HG02623 (cell line): ENCODE measurements at regions not wholly inside any gene's neighbourhood (a gene's known extent, or its start where the extent isn't known, plus 50 kb on each side); places are given as distances from the start of the nearest gene placed in this dataset.

Experiments
- ATAC-seq: cut with Tn5 transposase; IDR thresholded peaks from one replicate; pipeline ENCODE4 v1.9.1; 2021; ENCODE audit warnings: moderate library complexity; ENCODE audit not compliant: unreplicated experiment

- ATAC-seq = no peak
These were observed 50.4 kb upstream of the CIBAR2 start for GRCh38 chr16:85162478-85163277.

GRCh38 chr16:85163278-85164112 lies 51.2 kb upstream of the CIBAR2 start:
- no peak for ATAC-seq

- no peak for ATAC-seq
These were observed 52.2 kb upstream of the CIBAR2 start for GRCh38 chr16:85164431-85164830.

- no peak for ATAC-seq
These were observed 52.7 kb upstream of the CIBAR2 start for GRCh38 chr16:85164838-85165516.

GRCh38 chr16:85165781-85166180 lies 53.5 kb upstream of the CIBAR2 start:
- no peak for ATAC-seq

- ATAC-seq = no peak
These were observed 54.0 kb upstream of the CIBAR2 start for GRCh38 chr16:85166281-85166680.

GRCh38 chr16:85166699-85167588 lies 54.7 kb upstream of the CIBAR2 start:
- ATAC-seq = no peak

GRCh38 chr16:85167589-85168537 lies 55.6 kb upstream of the CIBAR2 start:
- ATAC-seq = no peak

- no peak for ATAC-seq
These were observed 56.5 kb upstream of the CIBAR2 start for GRCh38 chr16:85168732-85169256.

- no peak for ATAC-seq
These were observed 57.2 kb upstream of the CIBAR2 start for GRCh38 chr16:85169333-85170065.

- ATAC-seq = no peak
These were observed 57.8 kb upstream of the CIBAR2 start for GRCh38 chr16:85170066-85170491.

GRCh38 chr16:85170590-85171003 lies 58.3 kb upstream of the CIBAR2 start:
- ATAC-seq = no peak

GRCh38 chr16:85171004-85171758 lies 58.9 kb upstream of the CIBAR2 start:
- ATAC-seq = no peak

- ATAC-seq = no peak
These were observed 59.6 kb upstream of the CIBAR2 start for GRCh38 chr16:85171759-85172454.

GRCh38 chr16:85172455-85173145 lies 60.3 kb upstream of the CIBAR2 start:
- no peak for ATAC-seq

- ATAC-seq = no peak
These were observed 61.1 kb upstream of the CIBAR2 start for GRCh38 chr16:85173146-85173980.
